ENCODE measurements at regions not wholly inside any gene's neighbourhood (a gene's known extent, or its start where the extent isn't known, plus 50 kb on each side); places are given as distances from the start of the nearest gene placed in this dataset.

GRCh38 chr13:106628936-106629659, 61.2 kb upstream of the ARGLU1 start:
- no peak for TF ChIP-seq POLR2AphosphoS5 (IDR thresholded peaks at IDR 0.05; ENCODE audit: borderline replicate concordance, low read depth, low read length)
- no peak for TF ChIP-seq EZH2 (IDR thresholded peaks at IDR 0.05)
- no peak for TF ChIP-seq FOXP2 (optimal IDR thresholded peaks at IDR 0.05; ENCODE audit: control extremely low read depth, extremely low read length, insufficient read depth)

Data from SK-N-MC (cell line).